ENCODE measurements at regions not wholly inside any gene's neighbourhood (a gene's known extent, or its start where the extent isn't known, plus 50 kb on each side); places are given as distances from the start of the nearest gene placed in this dataset.

- TF ChIP-seq CTCF (IDR thresholded peaks at IDR 0.05; ENCODE audit: low read depth, low read length, missing control alignments) = no peak
- DNase-seq (ENCODE audit: extremely low read depth, low read depth) = no peak
- no peak overlapping the region for H3K4me3 ChIP-seq (replicated peaks; ENCODE audit: low read depth, low read length)
Observed at GRCh38 chr6:156098839-156099238, 643.2 kb upstream of the NOX3 start.

GRCh38 chr6:156087487-156087886 is 631.8 kb upstream of the NOX3 start:
- no peak for DNase-seq (ENCODE audit: extremely low read depth, low read depth)
- TF ChIP-seq CTCF (IDR thresholded peaks at IDR 0.05; ENCODE audit: low read depth, low read length, missing control alignments) = no peak
- no peak overlapping the region for H3K4me3 ChIP-seq (replicated peaks; ENCODE audit: low read depth, low read length)

- no peak overlapping the region for H3K4me3 ChIP-seq (replicated peaks; ENCODE audit: low read depth, low read length)
- TF ChIP-seq CTCF (IDR thresholded peaks at IDR 0.05; ENCODE audit: low read depth, low read length, missing control alignments) = no peak
- no peak for DNase-seq (ENCODE audit: extremely low read depth, low read depth)
Observed at GRCh38 chr6:156082012-156082411, 626.4 kb upstream of the NOX3 start.

- H3K4me3 ChIP-seq (replicated peaks; ENCODE audit: low read depth, low read length) = no peak overlapping the region
- no peak for TF ChIP-seq CTCF (IDR thresholded peaks at IDR 0.05; ENCODE audit: low read depth, low read length, missing control alignments)
- DNase-seq (ENCODE audit: extremely low read depth, low read depth) = no peak
Observed at GRCh38 chr6:156080371-156080770, 624.7 kb upstream of the NOX3 start.

GRCh38 chr6:156068881-156069280 is 613.2 kb upstream of the NOX3 start:
- H3K4me3 ChIP-seq (replicated peaks; ENCODE audit: low read depth, low read length) = no peak overlapping the region
- TF ChIP-seq CTCF (IDR thresholded peaks at IDR 0.05; ENCODE audit: low read depth, low read length, missing control alignments) = no peak
- DNase-seq (ENCODE audit: extremely low read depth, low read depth) = no peak

- DNase-seq (ENCODE audit: extremely low read depth, low read depth) = no peak
- H3K4me3 ChIP-seq (replicated peaks; ENCODE audit: low read depth, low read length) = no peak overlapping the region
- TF ChIP-seq CTCF (IDR thresholded peaks at IDR 0.05; ENCODE audit: low read depth, low read length, missing control alignments) = no peak
Observed at GRCh38 chr6:156065849-156066248, 610.2 kb upstream of the NOX3 start.

- no peak overlapping the region for H3K4me3 ChIP-seq (replicated peaks; ENCODE audit: low read depth, low read length)
- DNase-seq (ENCODE audit: extremely low read depth, low read depth) = no peak
- TF ChIP-seq CTCF (IDR thresholded peaks at IDR 0.05; ENCODE audit: low read depth, low read length, missing control alignments) = no peak
Observed at GRCh38 chr6:156062091-156062563, 606.5 kb upstream of the NOX3 start.
